Astrocyte of the spinal cord (primary cell): ENCODE measurements at regions not wholly inside any gene's neighbourhood (a gene's known extent, or its start where the extent isn't known, plus 50 kb on each side); places are given as distances from the start of the nearest gene placed in this dataset.
"Not testable (repeated sequence)": the region's sequence is repeated elsewhere in the genome, so short reads cannot be mapped to it uniquely, and the experiment has no call there.

Source experiments
- DNase-seq: peaks from one replicate; pipeline ENCODE4 v3.0.0; 2011; ENCODE audit warnings: low read depth, low spot score
- H3K4me3 ChIP-seq: 2 replicates; pipeline ENCODE4 v1.5.1; 2011; ENCODE audit warnings: low read depth, mild to moderate bottlenecking, low read length, moderate library complexity
- CTCF ChIP-seq: IDR thresholded peaks from 2 replicates; pipeline ENCODE4 v1.5.1; 2012; ENCODE audit warnings: low read depth, mild to moderate bottlenecking, low read length, inconsistent platforms
- in situ Hi-C: cut with HindIII; loops from 2 replicates; pipeline ENCODE4 v1.10.0; 2017; ENCODE audit warnings: low sequenced_read_pairs

- TF ChIP-seq CTCF, result no peak
- in situ Hi-C loops, result no loop called here
- DNase-seq, result no peak
- no peak overlapping the region for H3K4me3 ChIP-seq
Measured at GRCh38 chr4:40681600-40681999, 51.9 kb upstream of the RBM47 start.

GRCh38 chr4:40682290-40683101, 52.8 kb upstream of the RBM47 start:
- H3K4me3 ChIP-seq, result no peak overlapping the region
- no peak for TF ChIP-seq CTCF
- no peak for DNase-seq
- in situ Hi-C loops, result no loop called here

- in situ Hi-C loops, H3K4me3 ChIP-seq, DNase-seq: not testable (repeated sequence)
Measured at GRCh38 chr4:40683536-40684145, 54.0 kb upstream of the RBM47 start.

- in situ Hi-C loops, result no loop called here
- DNase-seq, result no peak
- TF ChIP-seq CTCF, result no peak
- H3K4me3 ChIP-seq, result no peak overlapping the region
Measured at GRCh38 chr4:40684404-40684803, 54.7 kb upstream of the RBM47 start.

- in situ Hi-C loops, result no loop called here
- TF ChIP-seq CTCF, result no peak
Measured at GRCh38 chr4:40685300-40685699, 55.6 kb upstream of the RBM47 start.

GRCh38 chr4:40686081-40686913, 56.6 kb upstream of the RBM47 start:
- no peak for TF ChIP-seq CTCF
- no peak overlapping the region for H3K4me3 ChIP-seq
- in situ Hi-C loops, result no loop called here
- no peak for DNase-seq

More at GRCh38 chr4:40685300-40685699, 55.6 kb upstream of the RBM47 start:
- DNase-seq, result peak; percentile 63
- H3K4me3 ChIP-seq, result no peak overlapping the region
